ENCODE measurements at regions not wholly inside any gene's neighbourhood (a gene's known extent, or its start where the extent isn't known, plus 50 kb on each side); places are given as distances from the start of the nearest gene placed in this dataset.

GRCh38 chr11:119977881-119978280 lies 160.0 kb downstream of the TRIM29 start:
- TF ChIP-seq POLR2A (IDR thresholded peaks at IDR 0.05) (no peak), CTCF (IDR thresholded peaks at IDR 0.05) (no peak)
- WGBS, 2 donors: 60 to 61% methylated on average over 10 to 12 of the region's 12 CpGs
- no peak for DNase-seq
- H3K27ac ChIP-seq: no peak overlapping the region
- H3K36me3 ChIP-seq (replicated peaks in 1 of 2; ENCODE audit: insufficient read depth in 1 of 2, low read depth in 2 of 2): no peaks in the 10 kb centered on the region
- H3K27me3 ChIP-seq: no peaks in the 10 kb centered on the region
- H3K4me1 ChIP-seq: no peaks in the 10 kb centered on the region
- no peak overlapping the region for H3K4me3 ChIP-seq
- intact Hi-C loops (cut with DNase I): no loop called here
- no peak for ATAC-seq
- H3K9me3 ChIP-seq: no peaks in the 10 kb centered on the region

- H3K27me3 ChIP-seq: no peaks in the 10 kb centered on the region
- no peak for DNase-seq
- ATAC-seq: no peak
- H3K4me3 ChIP-seq: no peak overlapping the region
- H3K4me1 ChIP-seq: no peaks in the 10 kb centered on the region
- intact Hi-C loops (cut with DNase I): no loop called here
- H3K9me3 ChIP-seq: no peaks in the 10 kb centered on the region
- H3K36me3 ChIP-seq (replicated peaks in 1 of 2; ENCODE audit: insufficient read depth in 1 of 2, low read depth in 2 of 2): no peaks in the 10 kb centered on the region
- H3K27ac ChIP-seq: no peak overlapping the region
- TF ChIP-seq CTCF (IDR thresholded peaks at IDR 0.05) (no peak), POLR2A (IDR thresholded peaks at IDR 0.05) (no peak)
- 73 to 80% methylated on average over 3 of the region's 3 CpGs for WGBS, 2 donors
Measured at GRCh38 chr11:119977561-119977860, 160.4 kb downstream of the TRIM29 start.

- H3K9me3 ChIP-seq: no peaks in the 10 kb centered on the region
- ATAC-seq: no peak
- H3K4me3 ChIP-seq: no peak overlapping the region
- H3K36me3 ChIP-seq (replicated peaks in 1 of 2; ENCODE audit: insufficient read depth in 1 of 2, low read depth in 2 of 2): no peaks in the 10 kb centered on the region
- TF ChIP-seq CTCF (IDR thresholded peaks at IDR 0.05): no peak
- TF ChIP-seq POLR2A (IDR thresholded peaks at IDR 0.05): no peak
- DNase-seq: no peak
- no peak overlapping the region for H3K27ac ChIP-seq
- no peaks in the 10 kb centered on the region for H3K27me3 ChIP-seq
- WGBS, 2 donors: 73 to 76% methylated on average over 12 to 13 of the region's 13 CpGs
- intact Hi-C loops (cut with DNase I): no loop called here
- H3K4me1 ChIP-seq: no peaks in the 10 kb centered on the region
Measured at GRCh38 chr11:119976805-119977560, 160.9 kb downstream of the TRIM29 start.

GRCh38 chr11:119975561-119976152 lies 162.3 kb downstream of the TRIM29 start:
- Histone ChIP-seq H3K9me3 (no peaks in the 10 kb centered on the region), H3K4me1 (no peaks in the 10 kb centered on the region), H3K27me3 (no peaks in the 10 kb centered on the region), H3K27ac (no peak overlapping the region), H3K4me3 (no peak overlapping the region), H3K36me3 (replicated peaks in 1 of 2; ENCODE audit: insufficient read depth in 1 of 2, low read depth in 2 of 2) (no peaks in the 10 kb centered on the region)
- no peak for TF ChIP-seq CTCF (IDR thresholded peaks at IDR 0.05)
- no peak for TF ChIP-seq POLR2A (IDR thresholded peaks at IDR 0.05)
- ATAC-seq (no peak), DNase-seq (no peak)
- intact Hi-C loops (cut with DNase I): no loop called here
- WGBS, 2 donors: 20 to 43% methylated on average over 3 to 15 of the region's 15 CpGs

- no peak overlapping the region for H3K27ac ChIP-seq
- intact Hi-C loops (cut with DNase I): no loop called here
- DNase-seq (no peak), ATAC-seq (no peak)
- no peaks in the 10 kb centered on the region for H3K9me3 ChIP-seq
- H3K4me3 ChIP-seq: no peak overlapping the region
- H3K36me3 ChIP-seq (replicated peaks in 1 of 2; ENCODE audit: insufficient read depth in 1 of 2, low read depth in 2 of 2): no peaks in the 10 kb centered on the region
- H3K27me3 ChIP-seq: no peaks in the 10 kb centered on the region
- WGBS, 2 donors: 39 to 79% methylated on average over 3 to 4 of the region's 4 CpGs
- TF ChIP-seq CTCF (IDR thresholded peaks at IDR 0.05): no peak
- no peak for TF ChIP-seq POLR2A (IDR thresholded peaks at IDR 0.05)
- no peaks in the 10 kb centered on the region for H3K4me1 ChIP-seq
Measured at GRCh38 chr11:119974467-119974866, 163.4 kb downstream of the TRIM29 start.
